NCI-H345 (cell line): ENCODE measurements at regions not wholly inside any gene's neighbourhood (a gene's known extent, or its start where the extent isn't known, plus 50 kb on each side); places are given as distances from the start of the nearest gene placed in this dataset.
"Not testable (repeated sequence)": the region's sequence is repeated elsewhere in the genome, so short reads cannot be mapped to it uniquely, and the experiment has no call there.

Experiments
- DNase-seq: peaks from one replicate; lab custom pipeline; 2025; lab: John Stamatoyannopoulos, UW

DNA sequence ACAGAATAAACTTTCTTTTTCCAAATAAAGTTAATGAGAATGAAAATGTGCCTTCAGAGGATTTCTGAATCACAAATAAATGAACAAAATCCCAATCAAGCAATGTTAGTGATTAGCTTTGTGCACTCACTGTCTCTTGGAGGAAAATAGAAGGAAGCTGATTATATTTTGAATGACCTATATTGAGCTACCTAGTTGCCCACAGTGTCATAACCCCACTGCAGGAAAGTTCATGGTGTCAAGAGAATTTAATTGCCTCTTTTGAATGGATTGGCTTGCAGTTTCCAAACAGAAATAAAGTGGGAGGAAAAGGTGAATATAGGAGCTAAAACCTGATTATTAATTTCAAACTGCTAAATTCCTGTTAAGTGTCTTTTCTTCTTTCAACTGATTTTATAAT is 515.9 kb downstream of the JRKL start:
- no peak for DNase-seq

GRCh38 chr11:96906476-96906875 is 516.7 kb downstream of the JRKL start:
- no peak for DNase-seq

DNA sequence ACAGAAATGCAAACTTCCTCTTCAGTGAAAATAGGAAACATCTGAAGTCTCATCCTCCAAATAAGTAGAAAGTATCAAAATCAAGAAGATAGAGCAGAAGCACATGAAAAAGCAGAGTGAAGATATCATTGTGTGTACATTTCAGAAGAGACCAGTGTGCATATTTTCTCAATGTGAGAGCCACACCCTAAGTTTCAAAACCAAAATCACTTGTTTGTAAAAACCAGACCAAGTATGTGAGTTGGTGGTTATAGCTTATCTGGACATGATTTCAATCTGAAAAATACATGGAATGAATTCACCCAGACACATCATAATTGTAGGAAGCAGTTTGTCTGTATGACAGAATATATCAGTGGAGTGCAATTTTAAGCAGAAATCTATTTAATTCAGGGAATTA is 536.0 kb downstream of the JRKL start:
- no peak for DNase-seq

- no peak for DNase-seq
These were observed 550.4 kb downstream of the JRKL start for GRCh38 chr11:96940227-96940626.

GRCh38 chr11:96942855-96943254 is 553.0 kb downstream of the JRKL start:
- DNase-seq: no peak

DNA sequence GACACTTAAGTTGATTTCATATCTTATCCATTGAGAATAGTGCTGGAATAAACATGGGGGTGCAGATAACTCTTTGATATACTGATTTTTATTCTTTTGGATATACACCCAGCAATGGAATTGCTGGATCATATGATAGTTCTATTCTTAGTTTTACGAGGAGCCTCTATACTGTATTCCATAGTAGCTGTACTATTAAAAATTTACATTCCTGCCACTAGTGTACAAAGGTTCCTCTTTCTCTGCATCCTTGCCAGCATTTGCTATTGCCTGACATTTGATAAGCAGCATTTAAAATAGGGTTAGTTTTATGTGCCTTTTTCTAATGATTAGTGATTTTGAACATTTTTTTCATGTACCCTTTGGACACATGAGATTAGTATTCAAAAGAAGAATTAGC is 554.2 kb downstream of the JRKL start:
- no peak for DNase-seq

DNA sequence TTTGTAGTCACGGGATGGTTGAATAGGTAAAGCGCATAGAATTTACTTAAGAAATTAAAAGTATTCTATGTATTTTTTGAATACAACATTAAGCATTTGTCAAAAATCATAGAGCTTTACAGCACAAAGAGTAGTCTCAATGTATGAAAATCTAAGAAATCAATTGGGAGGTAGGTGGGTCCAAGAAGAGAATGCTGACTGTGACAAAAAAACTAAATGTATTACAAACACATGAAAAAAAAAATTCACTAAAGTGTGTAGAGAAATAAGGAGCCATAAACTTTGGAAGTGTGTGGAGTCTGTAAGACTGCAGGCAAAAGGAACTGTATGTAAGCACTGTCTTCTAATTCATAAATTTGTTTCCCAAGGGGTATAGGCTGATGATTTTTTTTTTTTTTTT is 558.3 kb downstream of the JRKL start:
- no peak for DNase-seq

- DNase-seq: no peak
These were observed 559.7 kb downstream of the JRKL start for GRCh38 chr11:96949464-96949863.

DNA sequence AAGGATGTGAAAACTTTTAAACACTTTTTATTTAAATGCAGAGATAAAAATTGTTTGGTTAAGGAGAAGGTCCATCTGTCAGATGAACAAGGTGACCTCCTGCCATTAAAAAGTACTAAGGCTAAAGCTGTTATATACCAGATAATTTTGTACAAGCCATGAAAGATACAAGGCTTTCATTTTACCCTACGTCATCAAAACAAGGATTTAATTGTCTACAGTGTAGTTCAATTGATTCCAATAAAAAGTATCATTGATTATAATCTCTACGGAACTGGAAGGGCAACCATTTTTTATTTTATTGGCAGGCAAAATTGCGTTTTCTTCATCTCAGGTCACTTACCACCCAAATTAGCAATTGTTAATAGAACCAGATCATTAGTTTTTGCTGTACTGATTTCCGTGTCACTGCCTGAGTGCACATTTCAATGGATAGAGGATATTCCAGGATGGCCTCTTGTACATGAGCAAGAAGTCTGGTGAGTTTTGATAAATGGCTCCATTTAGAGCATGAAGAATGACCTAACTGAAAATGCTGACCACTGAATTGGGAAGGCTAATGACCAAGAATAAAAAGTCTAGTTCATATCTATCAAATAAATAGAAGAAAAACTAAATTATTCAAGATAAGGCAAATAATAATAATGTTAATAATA is 564.9 kb downstream of the JRKL start:
- DNase-seq: no peak

DNA sequence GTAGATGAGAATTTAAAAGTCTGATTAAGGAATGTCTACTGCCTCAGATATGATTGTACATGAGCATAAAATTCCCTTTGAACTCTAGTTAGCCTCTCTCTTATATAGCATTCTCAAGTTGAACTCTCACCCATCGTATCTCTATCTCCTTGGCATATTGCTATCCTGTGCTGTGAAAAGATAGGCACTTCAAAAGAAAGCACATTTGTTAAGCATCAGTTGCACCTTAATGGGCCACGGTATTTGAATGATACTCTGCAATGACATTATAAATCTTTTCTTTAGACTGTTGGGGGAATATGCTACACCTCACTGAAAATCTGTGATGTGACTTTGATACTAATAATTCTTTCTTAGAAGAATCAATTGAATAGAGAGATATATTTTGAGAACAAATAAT is 570.7 kb downstream of the JRKL start:
- DNase-seq: peak; percentile 16

- no peak for DNase-seq
These were observed 571.1 kb downstream of the JRKL start for GRCh38 chr11:96960926-96961325.

DNA sequence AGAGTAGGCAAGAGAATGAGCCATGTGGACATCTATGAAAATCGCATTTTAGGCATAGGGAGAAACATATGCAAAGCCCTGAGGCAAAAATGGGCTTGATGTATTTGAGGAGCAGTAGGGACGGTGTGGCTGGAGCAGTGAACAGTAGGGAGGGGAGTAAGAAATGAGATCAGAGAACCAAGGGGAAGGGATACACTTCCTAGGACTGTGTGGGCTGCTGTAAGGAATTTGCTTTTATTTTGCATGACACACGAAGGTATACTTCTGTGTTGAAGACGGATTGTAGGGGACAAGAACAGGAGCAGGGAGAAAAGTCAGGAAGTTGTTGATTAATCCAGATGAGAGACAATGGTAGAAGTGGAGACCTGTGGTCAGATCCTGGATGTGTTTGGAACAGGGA is 572.1 kb downstream of the JRKL start:
- DNase-seq: no peak

GRCh38 chr11:96963375-96963774 is 573.6 kb downstream of the JRKL start:
- DNase-seq: no peak

- no peak for DNase-seq
These were observed 574.8 kb downstream of the JRKL start for GRCh38 chr11:96964661-96965060.

DNA sequence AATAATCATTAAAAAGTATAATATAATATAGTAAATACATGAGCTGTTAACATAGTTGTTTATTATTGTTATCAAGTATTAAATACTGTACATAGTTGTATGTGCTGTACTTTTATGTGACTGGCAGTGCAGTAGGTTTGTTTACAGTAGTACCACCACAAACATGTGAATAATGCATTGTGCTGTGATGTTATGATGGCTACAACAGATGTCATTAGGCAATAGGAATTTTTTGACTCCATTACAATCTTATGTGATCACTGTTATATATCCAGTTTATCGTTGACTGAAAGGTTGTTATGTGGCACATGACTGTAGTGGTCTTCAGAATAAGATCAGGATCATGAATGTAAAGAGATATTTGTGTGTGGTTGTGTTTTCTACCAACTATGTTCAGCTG is 577.8 kb downstream of the JRKL start:
- DNase-seq: no peak

DNA sequence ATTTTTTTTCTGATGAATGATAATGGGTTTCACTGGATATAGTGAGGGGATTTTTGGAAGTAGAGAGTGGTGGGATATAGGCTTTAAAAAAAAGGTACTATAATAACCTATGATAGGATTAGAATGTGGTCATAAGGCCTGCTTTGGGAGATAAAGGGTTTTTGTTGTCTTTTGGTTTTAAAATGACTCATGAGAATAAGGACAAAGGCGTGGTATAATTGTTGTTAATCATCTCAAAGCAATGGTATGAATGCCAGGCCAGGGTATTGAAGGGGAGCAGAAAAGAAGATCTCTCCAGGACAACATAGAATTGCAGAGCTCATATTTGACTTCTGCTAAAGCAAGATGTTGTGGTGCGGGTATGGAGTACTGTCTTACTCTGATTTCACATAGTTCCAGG is 579.4 kb downstream of the JRKL start:
- DNase-seq: no peak

- DNase-seq: no peak
These were observed 588.9 kb downstream of the JRKL start for GRCh38 chr11:96978751-96979150.

GRCh38 chr11:96986516-96986915 is 596.7 kb downstream of the JRKL start:
- DNase-seq: no peak

- DNase-seq: no peak
These were observed 601.1 kb downstream of the JRKL start for GRCh38 chr11:96990914-96991313.

GRCh38 chr11:97000481-97000880 is 610.7 kb downstream of the JRKL start:
- DNase-seq: no peak

GRCh38 chr11:97007283-97007682 is 617.5 kb downstream of the JRKL start:
- DNase-seq: no peak

DNA sequence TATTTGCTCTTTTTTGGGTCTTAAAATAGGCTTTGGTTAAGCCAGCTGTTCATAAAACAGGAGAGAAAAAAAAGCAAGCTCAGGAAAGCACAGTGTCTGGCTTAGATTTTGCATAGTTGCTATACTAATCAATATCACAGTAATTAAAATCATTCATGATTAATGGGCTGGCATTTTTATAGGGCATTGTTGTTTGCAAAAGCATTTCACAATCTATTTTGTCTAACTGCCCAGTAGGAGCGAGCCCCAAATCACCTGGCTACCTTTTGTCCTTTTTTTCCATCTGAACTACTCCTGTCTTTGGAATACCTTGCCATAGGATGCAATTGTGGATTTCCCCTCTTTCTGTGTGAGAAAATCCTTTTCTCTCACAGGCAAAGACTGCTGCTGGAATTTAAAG is 619.8 kb downstream of the JRKL start:
- no peak for DNase-seq

- DNase-seq: not testable (repeated sequence)
These were observed 621.2 kb downstream of the JRKL start for GRCh38 chr11:97010997-97011396.

DNA sequence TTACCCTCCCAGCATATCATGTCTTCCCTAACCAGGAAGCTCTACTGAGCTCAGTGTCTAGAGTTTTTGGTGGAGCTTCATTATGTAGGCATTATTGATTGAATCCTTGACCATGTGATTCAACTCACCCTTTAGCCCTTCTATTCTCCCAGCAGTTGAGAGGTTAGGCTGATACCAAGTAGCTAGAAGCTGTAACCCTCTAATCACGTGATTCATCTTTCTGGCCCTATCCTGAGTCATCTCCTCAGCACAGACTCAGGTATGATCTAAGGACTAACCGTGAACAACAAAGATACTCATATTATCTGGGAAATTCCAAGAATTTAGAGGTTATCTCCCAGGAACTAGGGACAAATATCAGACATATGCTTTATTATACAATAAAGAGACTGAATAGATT is 625.5 kb downstream of the JRKL start:
- DNase-seq: no peak

- no peak for DNase-seq
These were observed 629.5 kb downstream of the JRKL start for GRCh38 chr11:97019305-97019704.
